GM12865 (cell line): ENCODE measurements at regions not wholly inside any gene's neighbourhood (a gene's known extent, or its start where the extent isn't known, plus 50 kb on each side); places are given as distances from the start of the nearest gene placed in this dataset.
"Not testable (repeated sequence)": the region's sequence is repeated elsewhere in the genome, so short reads cannot be mapped to it uniquely, and the experiment has no call there.

Experiments
- DNase-seq: peaks from one replicate; pipeline ENCODE4 v3.0.0; 2010; ENCODE audit warnings: low read depth
- H3K4me3 ChIP-seq: 2 replicates; pipeline ENCODE4 v1.5.1; 2011; ENCODE audit warnings: mild to moderate bottlenecking, low read depth, low read length, control low read depth

- not testable (repeated sequence) for DNase-seq, H3K4me3 ChIP-seq
Observed at GRCh38 chr13:52211416-52211776, 52.0 kb upstream of the NEK3 start.

- H3K4me3 ChIP-seq, DNase-seq: not testable (repeated sequence)
Observed at GRCh38 chr13:52210564-52211415, 51.4 kb upstream of the NEK3 start.
